GM12875 (cell line): ENCODE measurements at regions not wholly inside any gene's neighbourhood (a gene's known extent, or its start where the extent isn't known, plus 50 kb on each side); places are given as distances from the start of the nearest gene placed in this dataset.
"Not testable (repeated sequence)": the region's sequence is repeated elsewhere in the genome, so short reads cannot be mapped to it uniquely, and the experiment has no call there.

Source experiments
- H3K4me3 ChIP-seq: one replicate; pipeline ENCODE4 v1.5.1; 2011; ENCODE audit warnings: low read depth, low read length, control low read depth
- CTCF ChIP-seq: IDR thresholded peaks from 2 replicates; pipeline ENCODE4 v1.5.1; 2011; ENCODE audit warnings: low read depth, mild to moderate bottlenecking, control low read depth, inconsistent platforms, low read length, moderate library complexity, borderline replicate concordance; ENCODE audit not compliant: insufficient read depth

- TF ChIP-seq CTCF, result no peak
- H3K4me3 ChIP-seq, result no peak overlapping the region
These were observed 258.6 kb downstream of the KTN1 start for GRCh38 chr14:55838529-55839052.

GRCh38 chr14:55839301-55839947, 259.4 kb downstream of the KTN1 start:
- not testable (repeated sequence) for H3K4me3 ChIP-seq

- H3K4me3 ChIP-seq, result no peak overlapping the region
- no peak for TF ChIP-seq CTCF
These were observed 260.8 kb downstream of the KTN1 start for GRCh38 chr14:55840821-55841220.

- TF ChIP-seq CTCF, result no peak
- no peak overlapping the region for H3K4me3 ChIP-seq
These were observed 261.6 kb downstream of the KTN1 start for GRCh38 chr14:55841625-55842024.

- TF ChIP-seq CTCF, result no peak
These were observed 263.9 kb downstream of the KTN1 start for GRCh38 chr14:55843718-55844403.

GRCh38 chr14:55845963-55846825, 266.2 kb downstream of the KTN1 start:
- H3K4me3 ChIP-seq, result no peak overlapping the region
- TF ChIP-seq CTCF, result no peak

More at GRCh38 chr14:55843718-55844403, 263.9 kb downstream of the KTN1 start:
- no peak overlapping the region for H3K4me3 ChIP-seq

GRCh38 chr14:55846826-55847446, 266.9 kb downstream of the KTN1 start:
- no peak for TF ChIP-seq CTCF
- no peak overlapping the region for H3K4me3 ChIP-seq
